Stimulated activated naive CD8-positive, alpha-beta T cell treated with anti-CD3 and anti-CD28 coated beads, Interleukin-15, Interleukin-2, amounts not matched to agents 100 U/mL and 50 U/mL, for 24 hours (primary cell): ENCODE measurements at regions not wholly inside any gene's neighbourhood (a gene's known extent, or its start where the extent isn't known, plus 50 kb on each side); places are given as distances from the start of the nearest gene placed in this dataset.
A peak's percentile ranks its signal among the peaks of the same experiment; 100 is the strongest.
"Not testable (repeated sequence)": the region's sequence is repeated elsewhere in the genome, so short reads cannot be mapped to it uniquely, and the experiment has no call there.

Experiments
- ATAC-seq: fragments of 150-1000 bp; cut with Tn5 transposase; one replicate; pipeline ENCODE4 v1.10.0; 2021
- DNase-seq: peaks from one replicate; pipeline ENCODE4 v3.0.0; 2021

DNA sequence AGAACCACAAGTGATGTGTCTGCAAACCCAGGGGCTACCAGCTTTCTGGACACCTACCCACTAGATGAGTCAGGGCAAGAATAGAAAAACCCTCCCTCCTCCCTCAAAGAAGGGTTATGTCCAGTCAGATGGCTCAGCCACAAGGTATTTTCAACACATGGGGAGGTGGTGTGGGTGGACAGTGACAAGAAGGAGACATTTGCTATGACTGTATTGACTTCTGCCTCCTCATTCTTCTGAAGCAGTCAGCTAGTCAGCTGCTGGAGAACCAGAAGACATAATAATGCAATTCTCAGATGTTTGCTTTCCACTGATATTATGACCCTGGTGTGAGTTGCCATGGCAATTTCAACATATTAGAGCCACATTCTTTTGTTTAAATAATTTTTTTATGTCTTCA, 66.7 kb upstream of the GOLGA8B start:
- DNase-seq (no peak), ATAC-seq (peak; percentile 32)

DNA sequence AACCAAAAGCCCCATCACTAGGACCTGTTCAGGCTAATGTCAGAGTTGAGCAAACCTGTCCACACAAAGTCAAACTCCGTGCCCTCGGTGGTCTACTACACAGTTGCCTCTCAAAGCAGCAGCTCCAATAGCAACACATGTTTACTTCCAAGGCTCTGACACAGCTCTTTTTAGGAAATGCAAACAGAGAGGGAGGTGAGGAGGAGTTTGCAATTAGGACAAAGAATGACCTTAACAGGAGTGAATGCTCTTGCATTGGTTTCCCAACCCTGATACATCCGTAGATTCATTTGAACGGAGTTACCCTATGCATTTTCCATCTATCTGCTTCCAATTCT, 64.8 kb upstream of the GOLGA8B start:
- no peak for ATAC-seq

DNA sequence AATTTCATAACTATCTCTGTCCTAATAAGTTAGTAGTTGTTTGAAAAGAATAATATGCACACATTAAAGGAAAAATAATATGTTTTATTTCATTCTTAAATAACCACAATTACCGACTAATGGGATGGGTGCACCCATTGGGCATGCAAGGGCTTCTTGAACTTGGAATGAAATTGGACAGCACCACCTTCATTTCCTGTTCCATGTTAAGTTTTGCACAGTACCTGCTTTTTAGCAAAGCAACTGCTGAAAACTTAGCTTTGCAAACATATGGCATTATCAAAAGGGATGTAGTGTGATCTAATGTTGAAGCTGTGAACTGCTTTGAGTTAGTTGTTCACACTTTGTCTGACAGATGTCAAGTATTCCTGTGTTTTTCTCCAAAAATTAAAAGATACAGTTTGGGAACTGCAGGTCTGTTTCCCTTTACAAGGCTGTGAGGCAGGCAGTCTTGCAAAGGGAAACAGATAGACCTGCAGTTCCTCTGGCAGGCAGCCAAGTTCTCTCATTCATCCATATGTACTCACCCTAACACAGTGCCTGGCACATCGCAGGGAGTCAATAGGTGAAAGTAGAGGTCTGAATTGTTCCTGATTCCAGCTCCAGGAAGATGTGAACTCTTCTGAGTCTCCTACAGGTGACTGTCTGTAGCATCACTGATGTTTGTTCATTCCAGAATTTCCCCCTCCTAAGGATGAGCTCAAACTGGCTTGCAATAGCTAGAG, 64.3 kb upstream of the GOLGA8B start:
- DNase-seq: no peak
- no peak for ATAC-seq

More for the DNA sequence above, 64.8 kb upstream of the GOLGA8B start:
- DNase-seq: no peak

DNA sequence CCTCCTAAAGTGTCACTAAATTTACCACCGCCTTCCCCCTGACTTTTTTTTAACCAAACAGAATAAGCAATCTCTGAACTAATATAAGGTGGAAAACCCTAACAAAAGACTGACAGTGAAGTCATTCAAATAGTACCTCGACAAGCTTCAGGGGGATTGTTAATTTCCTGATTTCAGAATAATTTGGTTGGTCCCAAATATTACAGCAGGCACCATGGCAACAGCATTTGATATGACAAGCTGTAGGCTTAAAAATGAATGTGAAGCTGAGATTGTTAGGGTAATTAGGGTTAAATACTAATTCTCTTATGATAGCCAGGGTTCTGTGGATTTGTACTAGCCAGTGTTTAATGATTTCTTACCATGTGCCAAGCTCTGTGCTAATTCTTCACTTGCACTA, 63.5 kb upstream of the GOLGA8B start:
- no peak for DNase-seq
- ATAC-seq: no peak

DNA sequence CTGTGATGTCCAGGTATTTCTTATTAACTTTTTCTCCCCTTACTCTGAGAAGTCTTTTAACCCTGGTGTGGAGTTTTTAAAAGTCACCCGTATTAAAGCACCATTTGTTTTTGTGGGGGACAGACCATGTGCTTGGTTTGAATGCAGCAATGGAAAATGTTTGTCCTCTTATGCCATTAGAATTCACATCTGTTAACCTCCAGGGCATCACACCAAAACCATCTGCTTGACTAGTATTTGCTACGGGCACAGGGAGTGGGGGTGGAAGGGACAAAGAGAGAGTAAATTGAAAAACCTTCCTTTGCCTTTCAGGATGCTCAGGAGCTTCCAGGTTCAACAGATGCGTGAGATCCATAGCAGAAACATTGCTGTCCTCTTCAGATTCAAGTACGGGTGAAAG, 61.4 kb upstream of the GOLGA8B start:
- no peak for DNase-seq
- no peak for ATAC-seq

DNA sequence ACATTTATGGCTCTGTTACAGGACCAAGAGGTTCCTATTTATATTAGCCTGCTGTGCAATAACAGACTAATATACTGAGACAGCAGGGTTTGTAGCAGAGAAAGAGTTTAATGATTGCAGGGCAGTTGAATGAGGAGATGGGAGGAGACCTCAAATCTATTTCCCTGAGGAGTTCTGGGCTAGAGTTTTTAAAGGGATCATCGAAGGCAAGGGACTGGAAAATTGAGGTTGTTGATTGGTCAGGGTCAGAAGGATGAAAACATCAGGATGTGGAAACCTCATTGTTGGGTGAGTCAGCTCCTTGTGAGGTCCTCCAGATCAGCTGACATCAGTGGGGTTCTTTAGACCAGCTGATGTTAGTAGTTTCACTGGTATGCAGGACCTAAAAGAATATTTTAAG, 60.6 kb upstream of the GOLGA8B start:
- no peak for DNase-seq

DNA sequence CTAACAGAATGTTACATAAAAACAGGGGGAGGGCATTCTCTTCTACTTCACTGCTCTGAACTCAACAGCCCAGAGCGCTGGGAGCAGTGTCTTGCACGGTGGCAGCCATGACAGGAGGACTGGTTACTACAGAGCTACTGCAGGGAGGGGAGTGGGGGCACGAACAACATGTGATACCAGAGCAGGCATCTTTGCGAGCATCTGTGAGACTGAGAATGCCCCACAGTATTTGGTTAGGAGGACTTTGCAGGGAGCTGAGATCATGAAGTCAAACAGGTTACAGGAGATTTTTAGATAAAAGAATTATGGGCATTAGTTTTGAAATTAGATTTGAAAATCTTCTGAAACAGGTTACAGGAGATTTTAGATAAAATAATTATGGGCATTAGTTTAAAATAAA, 58.8 kb upstream of the GOLGA8B start:
- ATAC-seq: no peak
- DNase-seq: no peak

More for the DNA sequence above, 60.6 kb upstream of the GOLGA8B start:
- no peak for ATAC-seq

DNA sequence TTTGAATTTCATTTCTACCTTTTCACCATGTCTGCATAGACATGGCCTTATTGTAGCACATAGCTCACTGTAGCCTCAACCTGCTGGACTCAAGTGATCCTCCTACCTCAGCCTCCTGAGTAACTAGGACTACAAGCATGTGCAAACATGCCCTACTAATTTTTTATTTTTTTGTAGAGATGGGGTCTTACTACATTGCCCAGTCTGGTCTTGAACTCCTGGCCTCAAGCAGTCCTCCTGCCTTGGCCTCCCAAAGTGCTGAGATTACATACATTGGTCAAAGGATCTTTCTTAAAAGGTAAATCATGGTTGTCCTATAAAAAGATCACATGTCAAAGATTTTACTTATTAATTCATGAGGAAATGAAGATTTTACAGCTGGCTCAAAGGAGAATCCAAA, 57.2 kb upstream of the GOLGA8B start:
- DNase-seq (no peak), ATAC-seq (no peak)

DNA sequence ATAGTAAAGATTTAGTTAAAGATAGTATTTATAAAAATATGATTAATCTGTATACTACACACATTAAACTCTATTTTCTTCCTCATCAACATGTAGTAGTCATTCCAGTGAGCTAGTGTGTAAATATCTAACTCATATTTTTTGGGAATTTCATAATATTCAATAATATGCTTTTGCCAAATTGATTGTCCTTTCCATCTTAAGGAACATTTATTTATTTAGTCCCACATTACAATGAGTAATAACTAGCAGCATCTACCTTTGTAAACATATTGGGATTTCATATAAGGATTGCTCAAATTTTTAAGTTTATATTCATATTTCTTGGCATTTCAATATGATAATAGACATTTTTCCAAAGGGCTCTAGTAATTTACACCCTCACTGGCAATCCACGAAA, 53.9 kb upstream of the GOLGA8B start:
- ATAC-seq (no peak), DNase-seq (no peak)

DNA sequence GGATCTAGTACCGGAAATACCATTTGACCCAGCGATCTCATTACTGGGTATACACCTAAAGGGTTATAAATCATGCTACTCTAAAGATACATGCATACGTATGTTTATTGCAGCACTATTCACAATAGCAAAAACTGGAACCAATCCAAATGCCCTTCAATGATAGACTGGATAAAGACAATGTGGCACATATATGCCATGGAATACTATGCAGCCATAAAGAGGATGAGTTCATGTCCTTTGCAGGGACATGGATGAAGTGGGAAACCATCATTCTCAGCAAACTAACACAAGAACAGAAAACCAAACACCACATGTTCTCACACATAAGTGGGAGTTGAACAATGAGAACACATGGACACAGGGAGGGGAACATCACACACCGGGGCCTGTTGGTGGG, 50.2 kb upstream of the GOLGA8B start:
- not testable (repeated sequence) for DNase-seq

More for the DNA sequence above, 50.2 kb upstream of the GOLGA8B start:
- not testable (repeated sequence) for ATAC-seq
